LNCaP clone FGC (cell line): ENCODE measurements at regions not wholly inside any gene's neighbourhood (a gene's known extent, or its start where the extent isn't known, plus 50 kb on each side); places are given as distances from the start of the nearest gene placed in this dataset.

Experiments
- DNase-seq: peaks from one replicate; pipeline ENCODE4 v3.0.0-alpha.2; 2011; ENCODE audit warnings: low read depth
- H3K4me3 ChIP-seq: 2 replicates; pipeline ENCODE4 v1.5.1; 2011; ENCODE audit warnings: mild to moderate bottlenecking, low read depth, low read length, control low read depth
- CTCF ChIP-seq: IDR thresholded peaks from 2 replicates; pipeline ENCODE4 v1.5.1; 2012; ENCODE audit warnings: mild to moderate bottlenecking; ENCODE audit not compliant: control insufficient read depth, insufficient read depth; ENCODE audit errors: extremely low read depth

GRCh38 chr6:25147223-25147622, 132.0 kb upstream of the CARMIL1 start:
- no peak overlapping the region for H3K4me3 ChIP-seq
- no peak for DNase-seq
- TF ChIP-seq CTCF: no peak

GRCh38 chr6:25150031-25150430, 129.1 kb upstream of the CARMIL1 start:
- no peak overlapping the region for H3K4me3 ChIP-seq
- DNase-seq: no peak
- no peak for TF ChIP-seq CTCF

- TF ChIP-seq CTCF: no peak
- H3K4me3 ChIP-seq: no peak overlapping the region
Observed at GRCh38 chr6:25150863-25151262, 128.3 kb upstream of the CARMIL1 start.

GRCh38 chr6:25153079-25153478, 126.1 kb upstream of the CARMIL1 start:
- no peak for TF ChIP-seq CTCF
- H3K4me3 ChIP-seq: no peak overlapping the region
- DNase-seq: no peak

More at GRCh38 chr6:25150863-25151262, 128.3 kb upstream of the CARMIL1 start:
- DNase-seq: no peak

- no peak for TF ChIP-seq CTCF
- no peak overlapping the region for H3K4me3 ChIP-seq
- peak; percentile 69 for DNase-seq
Observed at GRCh38 chr6:25154034-25154596, 125.1 kb upstream of the CARMIL1 start.

GRCh38 chr6:25155211-25155610, 124.0 kb upstream of the CARMIL1 start:
- no peak overlapping the region for H3K4me3 ChIP-seq
- no peak for TF ChIP-seq CTCF
- no peak for DNase-seq

GRCh38 chr6:25156123-25156522, 123.1 kb upstream of the CARMIL1 start:
- DNase-seq: no peak
- no peak overlapping the region for H3K4me3 ChIP-seq
- no peak for TF ChIP-seq CTCF
